AG20443 (cell line): ENCODE measurements at regions not wholly inside any gene's neighbourhood (a gene's known extent, or its start where the extent isn't known, plus 50 kb on each side); places are given as distances from the start of the nearest gene placed in this dataset.
"Not testable (repeated sequence)": the region's sequence is repeated elsewhere in the genome, so short reads cannot be mapped to it uniquely, and the experiment has no call there.

ENCODE experiments used
- DNase-seq: peaks from one replicate; pipeline ENCODE4 v3.0.0; 2012; ENCODE audit warnings: low spot score, mixed read lengths

DNA sequence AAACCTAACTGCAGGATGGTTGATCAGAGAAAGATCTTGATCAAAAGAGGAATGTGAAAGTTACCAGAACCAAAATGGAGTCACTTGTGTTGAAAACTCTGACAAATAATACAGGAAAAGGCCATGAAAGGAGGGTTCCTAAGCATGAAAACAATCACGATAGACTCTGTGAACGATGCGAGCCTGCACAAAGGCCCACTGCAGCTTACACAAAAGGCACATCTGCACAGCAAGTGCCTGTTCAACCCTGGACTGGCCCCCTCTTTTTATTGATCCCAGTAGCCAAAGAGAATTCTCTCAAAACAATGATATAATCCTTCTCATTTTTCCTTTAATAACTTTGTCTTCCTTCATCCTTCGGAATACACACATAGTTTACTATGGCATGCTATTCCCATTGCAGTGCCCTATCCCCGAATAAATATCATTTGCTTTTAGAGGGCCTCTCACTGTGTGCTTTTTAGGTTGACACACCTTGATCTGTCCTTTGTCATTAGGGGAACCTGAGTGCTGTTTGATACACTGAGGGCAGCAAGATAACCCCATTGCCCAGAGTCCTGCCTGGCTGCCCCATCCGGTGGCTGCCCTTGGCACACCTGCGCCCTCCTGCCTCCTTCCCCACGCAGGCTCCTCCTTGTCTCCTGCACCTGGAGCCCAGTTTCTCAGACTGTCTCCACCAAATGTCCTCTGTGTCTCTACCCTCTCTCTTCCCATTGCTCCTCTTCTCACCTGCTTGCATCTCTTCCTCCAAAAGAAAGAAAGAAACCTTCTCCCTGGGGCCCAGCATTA is 98.3 kb upstream of the FRMD1 start:
- DNase-seq: no peak

DNA sequence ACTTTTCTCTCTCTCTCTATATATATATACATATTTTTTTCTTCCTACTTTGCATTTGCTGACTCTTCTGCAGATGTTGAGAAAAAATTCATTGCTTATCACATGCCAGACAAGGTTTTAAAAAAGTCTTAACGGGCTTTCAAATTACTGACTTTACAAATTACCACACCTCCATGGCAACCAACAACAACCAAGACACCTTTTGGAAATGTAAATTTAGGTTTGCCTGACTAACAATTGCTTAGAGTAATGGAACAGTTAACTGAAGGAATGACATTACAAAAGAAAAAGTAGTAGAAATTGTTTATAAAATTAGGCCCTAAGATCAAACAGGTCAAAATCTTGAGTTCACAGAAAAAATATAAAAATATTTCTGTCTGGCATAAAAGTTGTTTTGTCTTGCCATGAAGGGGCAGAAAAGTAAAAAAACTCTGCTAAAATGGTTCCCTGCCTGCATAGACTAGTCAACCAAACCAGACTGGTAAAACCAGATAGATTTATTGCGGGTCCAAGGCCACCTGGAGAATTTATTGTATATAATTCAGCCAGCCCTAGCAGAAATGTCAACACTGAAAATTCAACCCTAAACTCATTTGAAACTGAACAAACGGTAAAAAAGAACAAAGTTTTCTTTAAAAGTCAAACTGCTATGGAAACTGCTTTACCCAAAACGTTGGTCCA is 92.8 kb upstream of the FRMD1 start:
- DNase-seq: no peak

DNA sequence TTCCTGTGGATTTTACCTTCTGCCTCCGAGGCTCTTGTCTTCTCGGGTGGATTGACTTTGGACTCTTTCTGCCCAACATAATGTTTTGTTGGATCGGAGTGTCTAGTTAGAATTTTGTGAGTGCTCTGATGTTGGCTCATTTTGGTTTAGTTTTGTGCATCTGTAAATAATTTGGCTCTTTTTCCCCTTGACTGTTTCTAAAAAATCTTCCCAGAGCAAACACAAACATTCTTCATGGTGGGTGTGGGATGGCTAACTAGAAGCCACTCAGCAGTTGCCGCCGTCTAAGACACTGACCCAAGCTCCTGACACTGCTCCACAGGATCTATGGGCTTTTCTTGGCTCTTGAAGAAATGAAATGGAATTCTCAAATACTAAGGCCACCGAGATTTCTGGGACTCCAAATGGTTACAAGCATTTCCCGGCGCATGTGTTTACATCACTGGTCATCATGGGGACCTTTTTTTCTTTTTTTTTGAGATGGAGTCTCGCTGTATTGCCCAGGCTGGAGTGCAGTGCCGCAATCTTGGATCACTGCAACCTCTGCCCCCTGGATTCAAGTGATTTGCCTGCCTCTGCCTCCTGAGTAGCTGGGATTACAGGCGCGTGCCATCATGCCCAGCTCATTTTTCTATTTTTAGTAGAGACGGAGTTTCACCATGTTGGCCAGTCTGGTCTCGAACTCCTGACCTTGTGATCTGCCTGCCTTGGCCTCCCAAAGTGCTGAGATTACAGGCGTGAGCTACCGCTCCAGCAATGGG is 92.0 kb upstream of the FRMD1 start:
- DNase-seq: no peak

DNA sequence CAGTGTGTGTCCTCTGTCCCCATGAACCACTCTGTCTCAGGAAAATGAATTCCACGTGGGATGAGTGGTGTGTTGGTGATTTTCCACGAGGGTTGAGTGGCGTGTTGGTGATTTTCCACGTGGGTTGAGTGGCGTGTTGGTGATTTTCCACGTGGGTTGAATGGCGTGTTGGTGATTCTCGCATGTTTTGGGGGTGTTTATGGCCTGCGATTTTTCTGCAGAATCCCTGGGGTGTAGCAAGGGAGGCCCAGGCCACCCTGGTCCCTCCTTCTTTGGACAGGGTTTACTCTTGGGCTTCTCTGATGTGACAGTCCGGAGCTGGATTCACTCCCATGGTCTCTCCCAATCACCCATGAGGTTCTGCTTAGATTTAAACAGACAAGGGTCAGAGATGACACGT is 90.6 kb upstream of the FRMD1 start:
- DNase-seq: no peak

DNA sequence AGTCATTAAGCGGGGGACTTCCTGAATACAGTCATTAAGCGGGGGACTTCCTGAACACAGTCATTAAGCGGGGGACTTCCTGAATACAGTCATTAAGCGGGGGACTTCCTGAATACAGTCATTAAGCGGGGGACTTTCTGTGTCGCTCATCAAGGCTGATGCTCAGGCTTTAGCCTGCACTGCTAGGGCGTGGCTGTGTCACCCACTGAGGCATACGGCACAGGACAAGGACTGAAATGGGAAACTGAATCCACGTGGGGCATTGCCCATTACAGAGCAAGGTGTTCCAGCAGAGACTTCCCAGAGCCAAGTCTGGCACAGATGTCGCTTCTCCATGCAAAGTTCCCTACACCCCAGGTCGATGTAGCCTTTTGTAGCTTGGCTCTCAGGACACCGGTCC is 89.9 kb upstream of the FRMD1 start:
- DNase-seq: not testable (repeated sequence)

DNA sequence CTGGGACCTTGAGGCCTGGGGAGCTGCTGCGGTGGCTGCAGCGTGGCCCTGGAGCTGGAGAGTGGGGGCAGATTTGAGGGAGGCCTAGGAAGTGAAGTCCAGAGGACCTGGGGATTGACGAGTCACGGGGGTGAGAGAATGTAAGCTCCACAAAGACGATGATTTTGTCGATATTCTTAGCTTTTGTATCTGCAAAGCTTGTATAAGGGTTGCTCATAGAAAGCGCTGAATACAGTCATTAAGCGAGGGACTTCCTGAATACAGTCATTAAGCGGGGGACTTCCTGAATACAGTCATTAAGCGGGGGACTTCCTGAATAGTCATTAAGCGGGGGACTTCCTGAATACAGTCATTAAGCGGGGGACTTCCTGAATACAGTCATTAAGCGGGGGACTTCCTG is 89.3 kb upstream of the FRMD1 start:
- not testable (repeated sequence) for DNase-seq

DNA sequence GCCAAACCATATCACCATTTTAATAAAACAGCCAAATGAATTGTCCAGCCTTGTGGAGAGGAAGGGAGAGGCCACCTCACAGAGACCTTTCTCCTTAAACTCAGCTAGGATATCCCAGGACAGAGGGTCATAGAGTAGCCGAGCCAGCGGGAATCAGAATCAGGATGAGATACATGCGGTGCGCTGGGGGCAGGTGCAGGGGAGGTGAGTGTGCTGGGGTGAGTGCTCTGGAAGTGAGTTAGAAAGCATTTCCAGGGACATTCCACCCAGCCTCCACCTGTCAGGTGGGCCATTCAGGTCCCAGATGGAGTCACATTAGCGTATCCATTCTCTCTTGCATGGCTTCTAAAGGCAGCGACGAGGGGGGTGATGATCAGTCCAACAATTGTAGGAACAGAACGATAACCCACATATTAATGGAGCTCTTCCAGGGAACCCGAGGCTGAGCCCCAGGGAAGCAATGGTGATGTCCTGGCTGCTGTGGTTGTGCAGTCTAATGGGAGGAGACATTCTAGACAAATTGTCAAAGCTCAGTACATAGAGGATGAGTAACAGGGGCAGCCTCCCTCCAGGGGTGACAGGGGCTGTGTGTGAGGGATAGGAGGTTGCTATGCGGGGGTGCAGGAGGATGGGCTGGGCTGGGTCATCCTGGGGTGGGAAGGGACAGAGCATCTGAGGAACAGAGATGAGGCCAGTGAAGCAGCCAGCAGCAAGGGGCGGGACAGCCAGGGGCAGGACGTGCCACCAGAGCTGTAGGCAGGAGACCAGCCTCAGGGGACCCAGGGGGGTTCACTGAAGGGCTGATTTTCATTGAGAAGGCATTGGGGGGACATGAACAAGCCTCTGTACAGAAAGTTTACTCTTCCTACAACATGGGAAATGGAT is 88.7 kb upstream of the FRMD1 start:
- DNase-seq: no peak

DNA sequence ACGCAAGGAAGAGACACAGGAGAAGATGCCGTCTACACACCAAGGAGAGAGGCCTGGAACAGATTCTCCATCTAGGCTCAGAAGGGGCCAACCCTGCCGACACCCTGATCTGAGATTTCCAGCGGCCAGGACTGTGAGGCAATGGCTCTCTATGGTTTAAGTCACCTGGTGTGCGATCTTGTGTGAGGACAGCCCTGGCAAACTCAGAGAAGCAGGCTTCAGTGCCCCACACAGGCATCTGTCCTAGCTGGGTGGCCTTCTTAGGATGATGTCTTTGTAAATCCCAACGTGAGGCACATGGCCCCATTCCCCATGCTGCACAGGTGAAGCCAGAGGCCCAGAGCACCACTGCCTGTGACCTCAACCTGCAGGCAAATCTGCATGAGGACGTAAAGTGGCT is 87.6 kb upstream of the FRMD1 start:
- DNase-seq: no peak

DNA sequence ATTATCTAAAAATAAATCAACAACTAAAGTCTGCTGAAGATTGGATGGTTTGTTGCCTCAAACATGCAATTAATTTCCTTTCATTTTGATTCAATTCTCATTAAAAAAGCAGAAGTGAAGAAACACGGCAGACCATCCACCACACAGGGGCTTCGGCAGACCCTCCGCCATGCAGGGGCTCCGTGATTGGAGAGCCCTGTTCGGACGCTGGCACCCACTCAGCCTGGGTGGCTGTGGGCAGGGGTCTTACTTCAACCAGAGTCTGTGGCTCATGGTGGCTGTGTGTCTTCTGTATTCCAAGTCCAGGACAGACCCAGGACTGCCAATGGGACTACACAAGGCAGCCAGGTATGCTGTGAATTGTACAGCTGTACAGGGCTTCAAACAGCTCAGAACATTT is 86.9 kb upstream of the FRMD1 start:
- no peak for DNase-seq

DNA sequence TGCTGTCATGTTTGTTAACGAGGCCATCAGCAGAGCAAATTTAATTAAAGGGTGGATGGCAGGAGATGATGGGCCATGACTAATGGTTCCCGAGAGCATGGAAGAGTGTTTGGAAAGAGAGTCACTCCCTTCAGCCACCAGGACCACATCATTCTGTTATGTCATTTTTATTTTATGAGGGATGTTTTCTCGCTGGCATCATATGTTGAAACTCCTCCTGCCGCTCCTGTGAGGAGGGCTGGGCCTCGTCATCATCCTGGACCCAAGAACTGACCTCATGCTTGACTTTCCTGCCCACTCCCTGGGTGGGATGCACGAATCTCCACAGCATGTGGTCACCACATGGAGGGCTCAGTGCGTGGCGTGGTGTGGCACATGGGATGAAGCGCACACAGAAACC is 86.4 kb upstream of the FRMD1 start:
- DNase-seq: peak; percentile 83

DNA sequence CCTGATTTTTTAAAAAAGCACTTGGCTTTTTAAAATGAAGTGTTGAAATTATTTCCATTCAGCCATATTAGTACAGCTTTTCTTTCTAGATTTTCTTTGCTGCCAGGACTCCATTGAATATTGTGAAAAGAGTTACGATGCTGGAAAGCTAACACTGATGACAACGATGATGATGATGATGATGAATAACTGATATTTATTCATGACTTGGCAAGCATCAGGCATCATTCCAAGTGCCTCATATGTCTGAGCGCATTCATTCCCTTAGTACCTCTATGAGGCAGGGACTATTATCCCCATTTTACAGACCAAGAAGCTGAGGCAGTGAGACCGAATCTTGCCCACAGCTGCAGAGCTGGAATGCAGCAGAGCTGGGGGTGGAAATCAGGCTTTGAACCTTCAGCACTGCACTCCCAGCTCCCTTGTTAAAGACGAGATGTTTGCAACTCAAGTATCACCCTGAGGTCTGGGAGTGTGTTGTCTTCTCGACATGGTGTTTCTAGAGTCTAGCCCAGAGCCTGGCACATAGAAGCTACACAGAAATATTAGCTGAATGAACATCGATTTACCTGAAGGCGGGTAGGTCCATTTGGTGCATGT is 85.5 kb upstream of the FRMD1 start:
- DNase-seq: no peak

DNA sequence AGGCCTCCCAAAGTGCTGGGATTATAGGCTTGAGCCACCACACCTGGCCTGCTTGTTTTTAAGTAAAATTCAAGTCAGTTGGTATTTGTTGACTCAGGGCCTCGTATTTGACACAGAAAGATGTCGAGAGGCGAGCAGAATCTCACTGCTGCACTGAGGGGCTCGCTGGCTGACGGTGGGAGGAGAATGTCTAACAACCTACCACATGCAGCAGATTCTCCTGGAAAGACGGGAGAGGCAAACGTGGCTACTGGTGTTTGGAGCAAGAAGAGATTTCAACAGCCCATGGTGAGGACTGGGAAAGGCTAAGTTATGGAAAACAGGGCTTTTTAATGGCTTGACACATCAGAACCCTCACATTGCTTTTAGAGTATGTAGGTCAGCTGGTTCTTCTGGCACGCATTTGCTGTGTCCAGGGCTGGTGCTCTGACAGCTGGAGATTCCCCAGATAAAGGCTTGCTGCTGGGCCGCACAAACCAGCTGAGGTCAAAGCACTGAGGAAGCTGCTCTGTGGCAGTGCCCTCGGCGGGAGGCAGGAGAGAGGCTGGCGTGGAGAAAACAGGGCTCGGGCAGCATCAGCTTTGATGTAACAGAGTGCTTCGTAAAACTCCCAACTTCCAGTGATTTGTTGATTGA is 84.2 kb upstream of the FRMD1 start:
- DNase-seq: peak; percentile 65

DNA sequence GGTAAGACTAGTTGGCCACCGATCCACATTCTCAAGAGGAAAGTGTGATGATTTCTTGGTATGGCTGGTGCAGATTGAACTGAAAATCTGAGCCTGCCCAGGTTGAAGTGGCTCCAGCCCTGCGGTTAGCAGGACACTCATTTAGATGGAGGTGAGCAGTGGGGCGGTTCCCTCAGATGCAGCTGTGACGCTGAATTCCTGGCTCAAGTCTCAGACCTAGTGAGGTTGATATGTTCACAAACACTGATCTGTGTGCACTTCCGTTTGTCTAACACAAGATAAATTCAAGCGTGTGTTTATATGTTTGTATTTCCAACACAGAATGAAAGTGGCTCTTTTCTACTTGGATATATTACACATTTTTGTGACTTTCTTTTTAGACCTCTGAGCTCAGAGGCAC is 83.4 kb upstream of the FRMD1 start:
- no peak for DNase-seq

DNA sequence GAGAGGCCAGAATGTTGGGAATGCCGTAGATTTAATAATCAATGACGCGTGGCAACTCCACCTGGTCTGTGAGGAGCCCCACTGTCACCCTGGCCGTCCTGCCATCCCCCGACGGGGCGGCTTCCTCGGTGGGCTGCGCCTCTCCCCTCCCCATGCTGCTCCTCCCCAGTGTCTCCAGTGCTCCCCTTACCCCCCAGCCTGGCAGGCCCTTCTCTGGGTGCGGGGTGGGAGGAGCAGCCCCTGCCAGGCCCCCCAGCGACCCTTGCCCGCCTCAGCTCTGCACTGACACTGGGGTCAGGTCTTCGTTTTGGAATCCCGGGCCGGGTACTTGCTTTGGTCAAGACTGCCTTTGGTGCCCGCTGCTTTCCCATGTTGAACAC is 82.3 kb upstream of the FRMD1 start:
- DNase-seq: no peak

DNA sequence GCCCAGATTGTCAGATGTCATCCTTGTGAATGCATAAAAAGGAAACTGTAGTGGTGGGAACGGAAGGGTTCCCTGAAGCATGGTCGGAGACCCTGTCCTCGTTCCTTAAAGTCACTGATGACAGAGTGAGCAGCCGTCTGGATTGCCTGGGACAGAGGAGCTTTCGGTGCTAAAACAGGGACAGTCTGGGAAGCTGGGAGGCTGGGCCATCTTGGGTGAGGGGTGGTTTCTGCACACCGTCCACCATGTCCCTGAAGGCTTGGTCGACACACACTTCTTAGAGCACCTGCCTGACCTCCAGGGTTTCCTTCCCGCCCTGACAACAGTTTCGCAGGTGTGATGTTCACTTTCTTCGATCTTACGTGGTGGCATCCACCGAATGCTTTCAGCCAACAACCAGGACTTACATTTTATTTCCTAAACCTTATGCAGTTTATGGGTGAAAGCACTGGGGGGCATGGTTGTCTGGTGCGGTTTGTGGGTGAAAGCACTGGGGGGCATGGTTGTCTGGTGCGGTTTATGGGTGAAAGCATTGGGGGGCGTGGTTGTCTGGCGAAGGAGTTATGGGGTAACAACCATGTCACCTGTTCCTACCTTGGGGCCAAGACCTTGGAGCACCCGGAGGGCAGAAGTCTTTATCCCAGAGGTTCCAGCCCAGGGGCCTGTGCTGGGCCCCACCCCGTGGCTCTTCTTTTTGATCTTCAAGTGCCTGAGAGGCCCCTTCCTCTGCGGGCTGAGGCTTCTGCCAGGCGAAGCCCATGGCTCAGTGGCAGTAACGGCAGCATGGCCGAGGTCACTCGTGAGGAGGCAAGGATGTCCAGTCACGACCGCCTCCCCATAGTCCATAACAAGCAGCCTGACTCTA is 81.7 kb upstream of the FRMD1 start:
- no peak for DNase-seq

DNA sequence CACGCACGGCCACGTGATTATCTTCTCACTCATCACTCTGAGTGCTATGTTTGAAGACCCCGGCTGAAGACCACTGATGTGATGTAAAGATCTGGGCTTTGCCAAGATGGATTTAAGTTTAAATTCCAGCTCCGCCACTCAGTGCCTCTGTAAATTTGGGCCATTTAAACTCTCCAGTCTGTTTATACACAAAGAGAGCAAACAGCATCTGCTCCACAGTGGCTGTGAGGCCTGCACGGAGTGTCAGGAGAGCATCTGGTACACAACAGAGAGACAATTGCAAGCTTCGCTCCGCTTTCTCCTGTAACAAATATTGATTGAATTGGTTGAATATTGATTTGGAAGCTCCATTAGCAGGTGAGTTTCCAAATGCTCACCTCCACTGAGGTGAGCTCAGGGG is 80.5 kb upstream of the FRMD1 start:
- no peak for DNase-seq

DNA sequence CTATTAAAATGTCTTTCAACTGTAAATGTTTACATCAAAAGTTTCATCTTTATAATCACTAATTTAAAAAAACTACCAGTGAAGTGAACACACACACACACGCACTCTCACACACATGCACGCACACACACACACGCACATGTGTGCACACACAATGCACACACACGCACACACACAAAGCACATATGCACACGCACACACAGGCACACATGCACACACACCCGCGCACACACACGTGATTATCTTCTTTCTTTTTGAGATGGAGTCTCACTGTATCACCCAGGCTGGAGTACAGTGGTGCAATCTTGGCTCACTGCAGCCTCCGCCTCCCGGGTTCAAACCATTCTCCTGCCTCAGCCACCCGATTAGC is 80.0 kb upstream of the FRMD1 start:
- DNase-seq: no peak

DNA sequence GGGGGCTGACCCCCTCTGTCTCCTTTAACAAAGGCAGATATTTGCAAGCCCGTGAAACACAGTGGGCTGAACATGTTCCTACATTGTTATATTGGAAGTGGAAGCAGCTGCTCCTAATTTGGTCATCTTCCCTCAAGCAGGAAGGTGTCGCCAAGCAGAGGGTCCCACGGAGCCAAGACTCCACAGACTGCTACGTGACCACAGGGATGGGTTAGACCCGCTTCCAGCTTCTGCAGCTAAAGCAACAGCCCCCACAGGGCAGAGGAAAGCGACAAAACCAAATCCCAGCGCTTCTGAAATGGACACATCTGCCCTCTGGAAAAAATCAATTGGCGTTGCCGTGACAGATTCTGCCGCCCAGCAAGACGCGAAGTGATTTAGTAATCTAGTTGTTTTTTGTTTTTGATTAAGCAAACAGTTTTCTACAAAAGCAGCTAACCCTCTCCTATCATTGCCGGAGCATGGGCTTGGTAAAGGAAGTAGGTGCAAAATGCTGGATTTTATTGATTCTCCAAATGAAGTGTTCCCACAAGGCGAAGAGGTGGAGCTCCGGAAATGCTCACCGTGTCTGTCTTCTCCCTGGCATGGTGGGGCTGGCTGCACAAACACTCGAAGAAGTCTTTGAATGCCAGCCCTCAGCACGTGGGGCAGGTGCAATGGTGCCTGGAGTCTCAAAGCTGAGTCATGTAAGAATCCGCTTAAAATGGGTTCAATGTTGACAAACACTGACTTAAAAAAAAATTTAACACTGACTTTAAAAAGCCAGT is 79.4 kb upstream of the FRMD1 start:
- peak; percentile 42 for DNase-seq
